Keratinocyte (primary cell): ENCODE measurements at regions not wholly inside any gene's neighbourhood (a gene's known extent, or its start where the extent isn't known, plus 50 kb on each side); places are given as distances from the start of the nearest gene placed in this dataset.

Source experiments
- EZH2 ChIP-seq: IDR thresholded peaks from one replicate; pipeline ENCODE4 v1.6.1; 2012; ENCODE audit warnings: inconsistent platforms, mild to moderate bottlenecking, low read length, moderate library complexity
- TF ChIP-seq, protein P1 (sequence below), 3 experiments: IDR thresholded peaks in 1 of 3; conservative IDR thresholded peaks in 1 of 3; optimal IDR thresholded peaks in 1 of 3; 2 replicates in 2 of 3; 3 replicates in 1 of 3; pipeline versions ENCODE3 to v1.5.1; 2011; ENCODE audit warnings: low read length in 3 of 3, mild to moderate bottlenecking in 3 of 3, moderate library complexity in 2 of 3, control low read depth in 1 of 3, inconsistent platforms in 1 of 3; ENCODE audit not compliant: insufficient read depth in 2 of 3; ENCODE audit errors: extremely low read depth in 1 of 3

DNA sequence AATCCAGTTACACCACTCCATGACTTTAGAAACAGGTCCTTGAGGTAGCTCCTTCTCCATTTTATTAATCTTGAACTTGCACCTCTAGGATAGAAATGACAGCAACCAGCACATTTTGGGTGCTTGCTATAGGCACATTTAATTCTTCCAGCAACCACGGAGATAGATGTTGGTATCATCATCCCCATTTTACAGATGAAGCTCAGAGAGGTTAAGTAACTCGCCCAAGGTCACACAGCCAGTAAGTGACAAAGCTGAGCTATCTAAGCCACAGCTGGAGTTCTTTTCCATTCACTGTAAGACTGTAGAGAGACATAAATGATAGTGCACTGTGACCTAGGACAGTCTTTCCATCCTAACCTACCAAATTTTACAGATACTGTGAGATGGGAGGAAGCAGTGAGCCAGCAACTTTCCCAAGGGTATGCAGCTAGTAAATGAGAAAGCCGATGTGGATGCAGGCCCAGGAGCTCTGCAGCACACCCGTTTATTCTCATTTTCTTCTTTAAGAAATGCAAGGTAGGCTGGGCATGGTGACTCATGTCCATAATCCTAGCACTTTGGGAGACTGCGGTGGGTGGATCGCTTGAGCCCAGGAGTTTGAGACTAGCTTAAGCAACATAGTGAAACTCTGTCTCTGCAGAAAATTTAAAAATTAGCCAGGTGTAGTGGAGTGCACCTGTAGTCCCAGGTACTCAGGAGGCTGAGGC lies 103.2 kb downstream of the TBX5 start:
- TF ChIP-seq, protein P1, sequence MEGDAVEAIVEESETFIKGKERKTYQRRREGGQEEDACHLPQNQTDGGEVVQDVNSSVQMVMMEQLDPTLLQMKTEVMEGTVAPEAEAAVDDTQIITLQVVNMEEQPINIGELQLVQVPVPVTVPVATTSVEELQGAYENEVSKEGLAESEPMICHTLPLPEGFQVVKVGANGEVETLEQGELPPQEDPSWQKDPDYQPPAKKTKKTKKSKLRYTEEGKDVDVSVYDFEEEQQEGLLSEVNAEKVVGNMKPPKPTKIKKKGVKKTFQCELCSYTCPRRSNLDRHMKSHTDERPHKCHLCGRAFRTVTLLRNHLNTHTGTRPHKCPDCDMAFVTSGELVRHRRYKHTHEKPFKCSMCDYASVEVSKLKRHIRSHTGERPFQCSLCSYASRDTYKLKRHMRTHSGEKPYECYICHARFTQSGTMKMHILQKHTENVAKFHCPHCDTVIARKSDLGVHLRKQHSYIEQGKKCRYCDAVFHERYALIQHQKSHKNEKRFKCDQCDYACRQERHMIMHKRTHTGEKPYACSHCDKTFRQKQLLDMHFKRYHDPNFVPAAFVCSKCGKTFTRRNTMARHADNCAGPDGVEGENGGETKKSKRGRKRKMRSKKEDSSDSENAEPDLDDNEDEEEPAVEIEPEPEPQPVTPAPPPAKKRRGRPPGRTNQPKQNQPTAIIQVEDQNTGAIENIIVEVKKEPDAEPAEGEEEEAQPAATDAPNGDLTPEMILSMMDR (optimal IDR thresholded peaks at IDR 0.05 in 1 of 3, IDR thresholded peaks at IDR 0.05 in 1 of 3, conservative IDR thresholded peaks at IDR 0.05 in 1 of 3; ENCODE audit: extremely low read depth in 1 of 3, insufficient read depth in 2 of 3, low read length in 3 of 3) = no peak
- TF ChIP-seq EZH2 = no peak
